Endothelial cell (in vitro differentiated cells): ENCODE measurements at regions not wholly inside any gene's neighbourhood (a gene's known extent, or its start where the extent isn't known, plus 50 kb on each side); places are given as distances from the start of the nearest gene placed in this dataset.
"Not testable (repeated sequence)": the region's sequence is repeated elsewhere in the genome, so short reads cannot be mapped to it uniquely, and the experiment has no call there.

ENCODE experiments used
- DNase-seq: peaks from one replicate; pipeline ENCODE4 v3.0.0; 2021; ENCODE audit warnings: low spot score
- H3K27ac Mint-ChIP-seq: one replicate; pipeline ENCODE4 v1.8.0; 2021; ENCODE audit warnings: mixed read lengths, inconsistent platforms; ENCODE audit not compliant: unreplicated experiment
- H3K27me3 Mint-ChIP-seq: one replicate; pipeline ENCODE4 v1.8.0; 2021; ENCODE audit warnings: mild to moderate bottlenecking, moderate library complexity, mixed read lengths, inconsistent platforms; ENCODE audit not compliant: unreplicated experiment
- H3K36me3 Mint-ChIP-seq: one replicate; pipeline ENCODE4 v1.8.0; 2021; ENCODE audit warnings: mild to moderate bottlenecking, low read depth, mixed read lengths, inconsistent platforms; ENCODE audit not compliant: unreplicated experiment
- H3K4me1 Mint-ChIP-seq: one replicate; pipeline ENCODE4 v1.8.0; 2021; ENCODE audit warnings: mild to moderate bottlenecking, mixed read lengths, inconsistent platforms; ENCODE audit not compliant: unreplicated experiment
- H3K4me3 Mint-ChIP-seq: one replicate; pipeline ENCODE4 v1.8.0; 2021; ENCODE audit warnings: mild to moderate bottlenecking, mixed read lengths, inconsistent platforms; ENCODE audit not compliant: unreplicated experiment
- H3K9me3 Mint-ChIP-seq: one replicate; pipeline ENCODE4 v1.8.0; 2021; ENCODE audit warnings: mixed read lengths, inconsistent platforms; ENCODE audit not compliant: unreplicated experiment
- CTCF ChIP-seq: fragments of 200-600 bp; sonication (generic); IDR thresholded peaks from one replicate; pipeline ENCODE4 v1.5.0; 2021; ENCODE audit warnings: antibody characterized with exemption; ENCODE audit not compliant: unreplicated experiment

GRCh38 chr1:182255494-182255893 is 136.1 kb downstream of the GLUL start:
- H3K4me1 Mint-ChIP-seq, result no peaks in the 10 kb centered on the region
- H3K27ac Mint-ChIP-seq, result no peak overlapping the region
- H3K36me3 Mint-ChIP-seq, result no peaks in the 10 kb centered on the region
- no peak overlapping the region for H3K4me3 Mint-ChIP-seq
- DNase-seq, result no peak
- H3K9me3 Mint-ChIP-seq, result no peaks in the 10 kb centered on the region
- peaks cover 2% of the 10 kb centered on the region for H3K27me3 Mint-ChIP-seq
- TF ChIP-seq CTCF, result no peak

- TF ChIP-seq CTCF, result no peak
- Mint-ChIP-seq H3K4me1 (no peaks in the 10 kb centered on the region), H3K27me3 (peaks cover 2% of the 10 kb centered on the region), H3K4me3 (no peak overlapping the region), H3K36me3 (no peaks in the 10 kb centered on the region), H3K9me3 (no peaks in the 10 kb centered on the region), H3K27ac (no peak overlapping the region)
- no peak for DNase-seq
These were observed 138.2 kb downstream of the GLUL start for GRCh38 chr1:182253319-182253860.

- Mint-ChIP-seq H3K9me3 (no peaks in the 10 kb centered on the region), H3K36me3 (no peaks in the 10 kb centered on the region), H3K27me3 (peaks cover 2% of the 10 kb centered on the region), H3K27ac (no peak overlapping the region), H3K4me1 (no peaks in the 10 kb centered on the region), H3K4me3 (no peak overlapping the region)
- TF ChIP-seq CTCF, result no peak
- DNase-seq, result no peak
These were observed 140.0 kb downstream of the GLUL start for GRCh38 chr1:182251561-182251960.

- H3K27ac Mint-ChIP-seq, result no peak overlapping the region
- TF ChIP-seq CTCF, result no peak
- no peak overlapping the region for H3K4me3 Mint-ChIP-seq
- DNase-seq, result no peak
- H3K27me3 Mint-ChIP-seq, result peaks cover 2% of the 10 kb centered on the region
- no peaks in the 10 kb centered on the region for H3K36me3 Mint-ChIP-seq
- H3K9me3 Mint-ChIP-seq, result no peaks in the 10 kb centered on the region
- no peaks in the 10 kb centered on the region for H3K4me1 Mint-ChIP-seq
These were observed 142.4 kb downstream of the GLUL start for GRCh38 chr1:182249201-182249676.

GRCh38 chr1:182248721-182249120 is 142.9 kb downstream of the GLUL start:
- no peak for DNase-seq
- peaks cover 2% of the 10 kb centered on the region for H3K27me3 Mint-ChIP-seq
- no peaks in the 10 kb centered on the region for H3K4me1 Mint-ChIP-seq
- no peaks in the 10 kb centered on the region for H3K9me3 Mint-ChIP-seq
- no peaks in the 10 kb centered on the region for H3K36me3 Mint-ChIP-seq
- no peak for TF ChIP-seq CTCF
- H3K4me3 Mint-ChIP-seq, result no peak overlapping the region
- H3K27ac Mint-ChIP-seq, result no peak overlapping the region

GRCh38 chr1:182247813-182248212 is 143.8 kb downstream of the GLUL start:
- DNase-seq, H3K9me3 Mint-ChIP-seq, H3K4me3 Mint-ChIP-seq, H3K36me3 Mint-ChIP-seq, H3K27ac Mint-ChIP-seq, H3K4me1 Mint-ChIP-seq, H3K27me3 Mint-ChIP-seq: not testable (repeated sequence)
